Right cardiac atrium (tissue), 5 donors: ENCODE measurements at regions not wholly inside any gene's neighbourhood (a gene's known extent, or its start where the extent isn't known, plus 50 kb on each side); places are given as distances from the start of the nearest gene placed in this dataset.
"Not testable (repeated sequence)": the region's sequence is repeated elsewhere in the genome, so short reads cannot be mapped to it uniquely, and the experiment has no call there.

Experiments
- ATAC-seq, 2 donors: fragments of 200-7000 bp; cut with Tn5 transposase; one replicate each; pipeline versions ENCODE4 v1.8.0 to v1.9.1; 2020; ENCODE audit warnings: moderate library complexity in 2 of 2, mild to moderate bottlenecking in 1 of 2
- DNase-seq, 3 donors: peaks; one replicate each; pipeline ENCODE4 v3.0.0-alpha.2; 2020
- H3K27ac ChIP-seq: one replicate; pipeline ENCODE4 v1.5.1; 2013; ENCODE audit warnings: mild to moderate bottlenecking, low read length, control low read depth, moderate library complexity
- H3K27me3 ChIP-seq: one replicate; pipeline ENCODE4 v1.6.1; 2013; ENCODE audit not compliant: control insufficient read depth, insufficient read depth
- H3K4me1 ChIP-seq: one replicate; pipeline ENCODE4 v1.6.1; 2013; ENCODE audit warnings: low read length; ENCODE audit not compliant: control insufficient read depth, insufficient read depth
- H3K4me3 ChIP-seq: one replicate; pipeline ENCODE4 v1.5.1; 2013; ENCODE audit warnings: low read length, control low read depth
- H3K9me3 ChIP-seq: one replicate; pipeline ENCODE4 v1.6.1; 2013; ENCODE audit warnings: low read length; ENCODE audit not compliant: control insufficient read depth
- WGBS: extraction: QIAGEN DNeasy Blood & Tissue Kit; methylation state at CpG from one replicate; pipeline ENCODE4 v1.1.7; 2013; 5-methylcytosine and 5-hydroxymethylcytosine counted together
- intact Hi-C, 4 donors: fragments of 100-400 bp; cut with DNase I; formaldehyde crosslinking; loops; one replicate each; pipeline versions ENCODE4 v1.11.0 to v1.14.0; 2022 to 2023
- donor health status: healthy with polysubstance abuse.
- donor health status: DM: no; HTN: yes; CAD: no.
- donor health status: DM: no; HTN: no; CAD: no.
- donor health status: DM: no; HTN: yes; CAD: no; lungs with severe emphysema.
- donor health status: DM: yes; HTN: yes; CAD: no.

GRCh38 chrX:4091046-4091760 lies 377.8 kb upstream of the PRKX start:
- no peaks in the 10 kb centered on the region for H3K27me3 ChIP-seq
- H3K4me3 ChIP-seq = no peak overlapping the region
- 38% methylated on average over 6 of the region's 6 CpGs for WGBS
- H3K4me1 ChIP-seq = no peaks in the 10 kb centered on the region
- H3K9me3 ChIP-seq = no peaks in the 10 kb centered on the region
- ATAC-seq = no peak
- intact Hi-C loops = no loop called here
- no peak overlapping the region for H3K27ac ChIP-seq
- DNase-seq = no peak

- H3K4me1 ChIP-seq = no peaks in the 10 kb centered on the region
- DNase-seq (no peak), ATAC-seq (no peak)
- intact Hi-C loops = no loop called here
- H3K27ac ChIP-seq = no peak overlapping the region
- no peaks in the 10 kb centered on the region for H3K9me3 ChIP-seq
- H3K27me3 ChIP-seq = no peaks in the 10 kb centered on the region
- H3K4me3 ChIP-seq = no peak overlapping the region
- 78% methylated on average over 2 of the region's 2 CpGs for WGBS
Observed at GRCh38 chrX:4059893-4060292, 346.4 kb upstream of the PRKX start.

GRCh38 chrX:4043951-4044350 lies 330.5 kb upstream of the PRKX start:
- no peak for DNase-seq
- H3K9me3 ChIP-seq = no peaks in the 10 kb centered on the region
- H3K4me3 ChIP-seq = no peak overlapping the region
- 67% methylated on average over 6 of the region's 6 CpGs for WGBS
- H3K27ac ChIP-seq = no peak overlapping the region
- ATAC-seq = no peak
- no peaks in the 10 kb centered on the region for H3K27me3 ChIP-seq
- intact Hi-C loops = no loop called here
- H3K4me1 ChIP-seq = no peaks in the 10 kb centered on the region

- Histone ChIP-seq H3K27ac (no peak overlapping the region), H3K4me1 (no peaks in the 10 kb centered on the region), H3K9me3 (no peaks in the 10 kb centered on the region), H3K4me3 (no peak overlapping the region), H3K27me3 (no peaks in the 10 kb centered on the region)
- 60% methylated on average over 2 of the region's 2 CpGs for WGBS
- intact Hi-C loops = no loop called here
- DNase-seq = no peak
- ATAC-seq = no peak
Observed at GRCh38 chrX:4035874-4036273, 322.4 kb upstream of the PRKX start.

- Histone ChIP-seq H3K27ac (no peak overlapping the region), H3K9me3 (no peaks in the 10 kb centered on the region), H3K27me3 (no peaks in the 10 kb centered on the region), H3K4me1 (no peaks in the 10 kb centered on the region), H3K4me3 (no peak overlapping the region)
- WGBS = 70% methylated on average over 7 of the region's 7 CpGs
- DNase-seq = no peak
- ATAC-seq = no peak
- intact Hi-C loops = no loop called here
Observed at GRCh38 chrX:4028151-4028550, 314.7 kb upstream of the PRKX start.

- Histone ChIP-seq H3K27ac (no peak overlapping the region), H3K9me3 (no peaks in the 10 kb centered on the region), H3K4me1 (no peaks in the 10 kb centered on the region), H3K4me3 (no peak overlapping the region), H3K27me3 (no peaks in the 10 kb centered on the region)
- DNase-seq (no peak), ATAC-seq (no peak)
- intact Hi-C loops = no loop called here
- 68% methylated on average over 5 of the region's 5 CpGs for WGBS
Observed at GRCh38 chrX:4005281-4005680, 291.8 kb upstream of the PRKX start.

GRCh38 chrX:4004822-4005221 lies 291.4 kb upstream of the PRKX start:
- Histone ChIP-seq H3K27me3 (no peaks in the 10 kb centered on the region), H3K27ac (no peak overlapping the region), H3K4me1 (no peaks in the 10 kb centered on the region), H3K4me3 (no peak overlapping the region), H3K9me3 (no peaks in the 10 kb centered on the region)
- no peak for ATAC-seq
- DNase-seq = no peak
- intact Hi-C loops = no loop called here

GRCh38 chrX:3994315-3994714 lies 280.9 kb upstream of the PRKX start:
- intact Hi-C loops = no loop called here
- 97% methylated on average over 1 of the region's 1 CpG for WGBS

GRCh38 chrX:3990569-3990968 lies 277.1 kb upstream of the PRKX start:
- no peak overlapping the region for H3K4me3 ChIP-seq
- DNase-seq (no peak), ATAC-seq (no peak)
- H3K4me1 ChIP-seq = no peaks in the 10 kb centered on the region
- no peaks in the 10 kb centered on the region for H3K9me3 ChIP-seq
- intact Hi-C loops = no loop called here
- WGBS = 46% methylated on average over 1 of the region's 1 CpG
- H3K27ac ChIP-seq = no peak overlapping the region
- no peaks in the 10 kb centered on the region for H3K27me3 ChIP-seq

More at GRCh38 chrX:3994315-3994714, 280.9 kb upstream of the PRKX start:
- no peaks in the 10 kb centered on the region for H3K4me1 ChIP-seq
- DNase-seq = no peak
- no peaks in the 10 kb centered on the region for H3K27me3 ChIP-seq
- H3K9me3 ChIP-seq = no peaks in the 10 kb centered on the region
- ATAC-seq = no peak
- H3K27ac ChIP-seq = no peak overlapping the region
- no peak overlapping the region for H3K4me3 ChIP-seq

- H3K27me3 ChIP-seq, H3K27ac ChIP-seq, H3K4me3 ChIP-seq, intact Hi-C loops, DNase-seq, H3K9me3 ChIP-seq, H3K4me1 ChIP-seq, ATAC-seq: not testable (repeated sequence)
- WGBS = 57% methylated on average over 8 of the region's 8 CpGs
Observed at GRCh38 chrX:3972104-3972858, 258.8 kb upstream of the PRKX start.

- ATAC-seq = no peak
- intact Hi-C loops = no loop called here
- H3K9me3 ChIP-seq = no peaks in the 10 kb centered on the region
- WGBS = 93% methylated on average over 4 of the region's 4 CpGs
- no peaks in the 10 kb centered on the region for H3K27me3 ChIP-seq
- H3K4me3 ChIP-seq = no peak overlapping the region
- no peak overlapping the region for H3K27ac ChIP-seq
- H3K4me1 ChIP-seq = no peaks in the 10 kb centered on the region
- DNase-seq = no peak
Observed at GRCh38 chrX:3968749-3969148, 255.3 kb upstream of the PRKX start.
